Glomerular visceral epithelial cell (primary cell): ENCODE measurements at regions not wholly inside any gene's neighbourhood (a gene's known extent, or its start where the extent isn't known, plus 50 kb on each side); places are given as distances from the start of the nearest gene placed in this dataset.

Source experiments
- DNase-seq: peaks from one replicate; pipeline ENCODE4 v3.0.0-alpha.2; 2016; ENCODE audit errors: extremely low spot score

DNA sequence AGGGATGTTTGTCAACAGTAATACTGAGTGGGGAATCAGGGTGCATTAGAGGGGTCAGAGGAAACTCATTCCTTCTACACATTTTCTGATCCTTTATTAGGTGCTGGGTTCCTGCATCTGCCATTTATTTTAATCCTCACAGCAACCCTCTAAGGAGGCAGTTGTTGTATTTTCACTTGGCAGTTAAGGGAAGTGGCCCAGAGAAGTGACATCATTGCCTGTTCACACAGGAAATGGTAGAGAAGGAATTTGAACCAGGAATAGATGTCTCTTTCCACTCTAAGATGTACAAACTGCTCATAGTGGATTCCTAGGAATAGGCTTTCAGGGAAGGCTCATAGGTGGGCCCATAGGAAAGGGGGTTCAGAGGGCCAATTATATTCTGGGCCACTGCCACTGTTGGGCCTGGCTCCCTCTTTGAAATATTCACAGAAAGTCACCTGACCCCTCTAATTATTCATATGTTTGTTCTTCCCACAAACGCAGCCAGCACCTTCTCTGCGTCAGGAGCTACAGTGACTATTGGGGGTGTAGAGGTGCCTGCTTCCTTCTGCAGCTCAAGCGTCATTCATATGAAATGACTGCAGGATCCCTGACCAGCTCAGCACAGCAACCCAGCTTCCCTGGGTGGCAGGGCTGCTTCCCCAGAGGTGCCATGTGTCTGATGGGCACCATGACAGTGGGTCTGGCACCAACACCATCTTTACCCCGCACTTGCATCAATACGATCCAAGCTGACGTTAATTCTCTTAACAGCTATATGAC lies 163.9 kb upstream of the SMAD3 start:
- DNase-seq = peak; percentile 24

- DNase-seq = no peak
Observed at GRCh38 chr15:66905185-66905584, 160.2 kb upstream of the SMAD3 start.

DNA sequence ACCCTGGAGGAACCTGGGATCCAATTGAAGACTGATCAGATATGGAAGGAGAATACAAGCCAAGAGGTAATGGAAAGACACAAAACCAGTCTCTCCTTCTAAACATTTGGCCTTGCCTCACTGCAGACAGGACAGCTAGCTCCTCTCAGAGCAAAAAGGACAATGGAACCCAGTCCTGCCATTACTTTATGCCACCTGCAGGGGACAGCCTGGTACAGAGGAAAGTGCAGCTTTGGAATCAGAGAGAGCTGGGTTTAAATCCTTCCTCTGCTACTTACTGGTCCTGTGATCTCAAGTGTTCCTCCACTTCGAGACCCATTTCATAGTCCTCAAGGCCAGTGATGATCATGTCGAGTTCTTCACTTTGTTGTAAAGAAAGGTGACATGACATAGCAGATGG lies 159.4 kb upstream of the SMAD3 start:
- no peak for DNase-seq

- DNase-seq = no peak
Observed at GRCh38 chr15:66906668-66907614, 158.5 kb upstream of the SMAD3 start.

- DNase-seq = no peak
Observed at GRCh38 chr15:66907826-66908743, 157.3 kb upstream of the SMAD3 start.

DNA sequence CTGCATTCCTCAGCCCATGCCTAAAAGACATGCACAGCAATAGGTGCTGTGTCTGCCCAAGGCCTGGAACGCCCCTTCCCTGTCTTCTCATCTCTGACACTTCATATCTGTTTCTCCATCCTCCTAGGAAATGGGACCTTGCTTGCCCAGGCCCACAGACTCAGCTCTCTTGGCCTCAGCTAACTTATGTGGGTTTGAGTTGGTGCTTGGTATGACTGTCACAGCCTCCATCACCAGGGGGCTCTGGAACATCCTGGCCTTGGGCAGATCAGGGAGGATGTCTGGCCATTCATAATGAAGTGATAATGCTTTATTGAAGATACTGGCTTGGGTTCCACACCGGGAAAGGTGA lies 156.7 kb upstream of the SMAD3 start:
- no peak for DNase-seq

GRCh38 chr15:66909381-66909890 lies 156.0 kb upstream of the SMAD3 start:
- no peak for DNase-seq

- DNase-seq = no peak
Observed at GRCh38 chr15:66911131-66911700, 154.2 kb upstream of the SMAD3 start.

- no peak for DNase-seq
Observed at GRCh38 chr15:66912001-66912400, 153.4 kb upstream of the SMAD3 start.

DNA sequence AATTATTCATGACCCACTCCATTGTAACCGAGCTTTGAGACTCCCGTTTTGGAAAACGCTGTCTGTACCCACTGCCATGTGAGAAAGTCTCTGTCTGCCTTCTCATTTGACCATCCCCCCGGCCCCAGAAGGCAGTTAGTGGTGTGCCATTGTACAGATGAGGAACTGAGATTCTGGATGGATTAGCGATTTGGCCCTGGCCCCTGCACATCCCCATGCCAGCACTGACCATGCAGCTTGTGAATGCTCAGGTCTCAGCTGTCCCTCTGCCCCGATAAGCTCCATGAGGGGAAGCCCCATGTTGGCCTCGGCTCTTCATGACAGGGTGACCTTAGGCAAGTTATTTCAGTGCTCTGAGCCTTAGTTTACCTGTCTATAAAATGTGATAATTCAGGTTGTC lies 153.0 kb upstream of the SMAD3 start:
- DNase-seq = no peak

DNA sequence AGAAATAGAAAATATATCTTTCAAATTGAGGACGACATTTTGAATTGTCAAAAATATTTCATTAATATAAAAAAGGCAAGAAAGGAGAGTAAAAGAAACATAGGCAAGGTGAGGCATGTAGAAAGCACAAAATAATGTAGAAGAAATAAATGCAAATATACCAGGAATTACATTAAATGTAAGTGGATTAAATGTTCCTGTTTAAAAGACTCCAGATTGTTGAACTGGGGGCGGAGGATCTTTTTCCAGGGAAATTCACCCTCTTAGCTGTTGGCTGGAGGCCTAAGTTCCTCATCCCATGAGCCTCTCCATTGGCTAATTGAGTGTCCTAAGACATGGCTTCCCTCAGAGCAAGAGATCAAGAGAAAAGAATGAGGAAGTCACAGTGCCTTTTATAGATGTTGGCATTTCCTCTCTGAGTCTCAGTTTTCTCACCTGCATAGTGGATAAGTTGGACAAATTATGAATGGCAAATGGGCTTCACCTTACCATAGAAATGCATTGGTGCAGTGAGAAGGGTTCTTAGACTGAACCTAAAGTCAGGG lies 147.4 kb upstream of the SMAD3 start:
- DNase-seq = no peak

DNA sequence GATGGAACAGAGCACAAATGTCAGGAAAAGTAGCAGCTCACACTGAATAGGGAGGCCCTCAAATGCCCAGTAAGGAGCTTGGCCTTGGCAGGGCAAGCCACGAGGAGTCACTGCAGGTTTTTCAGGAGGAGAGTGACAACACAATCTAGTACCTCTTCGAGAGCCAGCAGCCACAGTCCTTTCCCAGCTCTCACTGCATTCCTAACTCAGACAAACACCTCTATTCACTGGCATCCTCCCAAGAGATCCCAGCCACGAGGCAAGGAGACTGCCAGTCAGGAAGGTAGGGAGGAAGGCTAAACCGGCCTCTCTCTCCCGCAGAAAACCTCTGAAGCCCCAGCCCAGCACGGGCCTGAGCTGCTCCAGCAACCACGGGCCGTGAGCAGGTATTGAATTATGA lies 146.0 kb upstream of the SMAD3 start:
- peak; percentile 64 for DNase-seq

GRCh38 chr15:66921319-66921915 lies 144.0 kb upstream of the SMAD3 start:
- DNase-seq = no peak

- DNase-seq = no peak
Observed at GRCh38 chr15:66922608-66923007, 142.8 kb upstream of the SMAD3 start.

- peak; percentile 38 for DNase-seq
Observed at GRCh38 chr15:66923438-66923881, 141.9 kb upstream of the SMAD3 start.

DNA sequence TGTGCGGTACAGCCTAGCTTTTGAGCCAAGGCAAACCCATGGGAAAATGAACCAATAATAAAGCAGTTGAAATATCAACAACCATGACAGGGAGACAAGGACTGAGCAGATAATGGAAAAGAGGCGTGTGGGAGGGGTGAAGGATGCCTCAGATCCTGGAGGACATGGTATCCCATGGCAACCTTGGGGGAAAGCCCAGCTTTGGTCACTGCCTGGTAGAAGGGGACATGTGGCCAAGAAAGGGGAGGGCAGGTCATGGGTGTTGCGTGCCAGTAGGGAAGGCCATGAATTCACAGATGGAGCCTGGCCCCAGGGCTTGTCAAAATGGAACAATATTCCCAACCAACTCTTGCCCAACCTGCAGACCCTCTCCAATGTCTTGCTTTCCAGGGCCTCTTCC lies 140.5 kb upstream of the SMAD3 start:
- DNase-seq = no peak

- no peak for DNase-seq
Observed at GRCh38 chr15:66925721-66926120, 139.7 kb upstream of the SMAD3 start.

DNA sequence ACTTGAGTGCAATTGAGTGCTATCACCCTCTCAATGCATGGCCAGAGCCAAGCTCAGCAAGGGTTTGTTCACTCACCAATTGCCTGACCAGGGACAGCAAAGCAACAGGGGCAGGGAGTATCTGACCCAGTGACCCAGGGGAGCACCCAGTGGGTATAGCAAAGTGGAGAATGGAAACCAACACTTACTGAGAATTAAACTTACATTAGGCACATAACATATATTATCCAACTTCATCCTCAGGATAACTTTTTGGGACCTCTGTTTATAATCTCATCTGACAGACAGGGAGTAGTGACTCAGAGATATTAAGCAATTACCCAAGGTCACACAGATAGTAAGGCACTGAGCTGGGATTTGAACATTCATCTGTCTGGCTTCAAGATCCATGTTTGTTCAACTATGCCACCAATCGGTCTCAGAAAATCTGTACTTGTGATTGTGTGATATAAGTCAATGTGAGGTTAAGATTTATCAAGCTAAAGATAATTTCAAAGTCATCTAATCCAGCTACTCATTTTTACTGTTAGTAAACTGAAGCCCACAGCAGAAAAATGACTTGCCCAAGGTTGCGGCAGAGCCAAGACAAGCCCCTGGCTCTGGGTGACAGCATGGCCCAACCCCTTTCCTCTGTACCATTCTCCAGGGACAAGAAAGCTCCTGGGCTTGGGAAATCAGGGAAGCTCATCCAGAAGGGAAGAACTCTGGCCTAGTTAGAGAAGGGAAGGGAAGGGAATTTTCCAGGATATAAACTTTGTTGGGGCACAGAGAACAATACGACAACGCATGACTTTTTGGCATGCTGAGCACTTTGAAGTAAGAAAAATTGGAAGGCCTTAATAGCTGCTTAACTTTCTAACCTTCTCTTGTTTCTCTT lies 138.0 kb upstream of the SMAD3 start:
- no peak for DNase-seq

DNA sequence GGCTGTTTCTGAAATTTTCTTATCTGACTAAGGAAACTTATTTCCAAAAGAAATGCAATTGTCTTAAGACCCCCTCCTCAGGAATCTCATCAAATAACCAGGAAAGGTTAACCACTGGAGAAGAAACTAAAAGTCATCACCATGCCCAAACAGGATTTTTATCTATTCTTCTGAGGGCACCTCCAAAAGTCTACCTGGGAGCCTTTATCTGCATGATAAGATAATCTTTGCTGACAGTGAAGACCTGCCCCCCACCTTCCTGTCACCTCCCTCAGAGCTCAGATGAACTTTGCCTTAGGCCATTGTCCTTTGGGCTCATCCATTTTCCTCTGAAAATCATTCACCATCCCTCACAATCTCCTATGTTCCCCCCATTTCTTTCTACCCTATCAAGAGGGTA lies 137.3 kb upstream of the SMAD3 start:
- DNase-seq = no peak

DNA sequence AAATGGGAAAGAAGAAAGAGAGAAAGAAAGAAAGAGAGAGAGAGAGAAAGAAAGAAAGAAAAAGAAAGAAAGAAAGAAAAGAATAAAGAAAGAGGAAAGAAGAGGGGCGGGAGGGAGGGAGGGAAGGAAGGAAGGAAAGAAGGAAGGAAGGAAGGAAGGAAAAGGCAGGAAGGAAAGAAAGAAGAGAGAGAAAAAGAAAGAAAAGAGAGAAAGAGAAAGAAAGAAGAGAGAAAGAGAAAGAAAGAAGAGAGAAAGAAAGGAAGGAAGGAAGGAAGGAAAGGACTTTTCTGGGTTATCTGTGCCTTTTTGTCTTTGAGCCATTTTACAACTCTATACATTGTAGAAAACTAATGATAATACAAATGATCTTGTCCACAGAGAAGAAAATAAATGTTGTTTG lies 136.6 kb upstream of the SMAD3 start:
- DNase-seq = no peak
